HG03432 (cell line): ENCODE measurements at regions not wholly inside any gene's neighbourhood (a gene's known extent, or its start where the extent isn't known, plus 50 kb on each side); places are given as distances from the start of the nearest gene placed in this dataset.
"Not testable (repeated sequence)": the region's sequence is repeated elsewhere in the genome, so short reads cannot be mapped to it uniquely, and the experiment has no call there.

Source experiments
- ATAC-seq: cut with Tn5 transposase; IDR thresholded peaks from one replicate; pipeline ENCODE4 v1.9.1; 2021; ENCODE audit warnings: mild to moderate bottlenecking, moderate library complexity; ENCODE audit not compliant: unreplicated experiment

DNA sequence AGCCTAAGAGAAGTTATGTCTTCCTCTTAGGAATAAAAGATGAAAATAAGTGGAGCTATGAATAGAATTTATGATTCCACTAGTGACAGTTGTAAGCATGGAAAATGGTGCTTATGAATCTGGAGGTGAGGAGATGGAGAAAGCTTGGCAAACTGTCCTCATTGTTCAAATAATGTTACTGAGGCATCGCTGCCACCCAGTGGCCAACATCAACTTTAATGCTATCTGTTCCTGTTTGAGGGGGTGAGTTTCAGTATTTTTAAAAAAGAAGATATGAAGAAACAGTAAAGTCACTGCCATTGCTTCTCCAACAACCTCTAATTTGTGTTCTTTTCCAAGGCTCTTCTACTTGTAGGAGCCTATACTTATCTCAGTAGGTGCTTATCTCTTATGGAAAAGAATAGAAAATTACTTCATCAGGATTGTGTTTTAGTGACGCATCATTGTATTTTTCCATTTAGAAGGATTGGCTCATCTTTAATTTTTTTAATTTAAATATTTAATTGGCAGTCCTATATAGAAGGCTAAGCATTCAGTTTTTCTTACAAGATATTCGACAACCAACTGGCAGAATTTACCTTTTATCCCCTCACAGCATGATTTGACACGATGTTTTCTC lies 260.4 kb upstream of the P2RY1 start:
- peak; percentile 86 for ATAC-seq

DNA sequence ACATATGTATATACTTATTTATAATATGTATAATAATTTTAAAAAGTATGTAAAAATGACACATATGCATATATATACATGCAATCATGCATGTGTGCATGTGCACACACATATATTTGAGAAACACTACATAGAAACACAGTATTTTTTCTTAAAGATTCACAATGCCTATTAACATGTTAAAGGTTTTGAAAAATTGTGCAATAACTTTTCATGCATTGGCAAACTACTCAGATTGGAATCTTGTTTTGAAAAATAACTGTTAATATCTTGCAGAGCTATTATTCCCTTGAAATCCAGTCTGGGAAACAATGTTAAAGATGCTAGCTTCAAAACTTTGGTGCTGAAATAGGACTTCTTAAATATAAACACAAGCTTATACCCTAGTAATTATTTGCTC lies 256.2 kb upstream of the P2RY1 start:
- ATAC-seq, result no peak

DNA sequence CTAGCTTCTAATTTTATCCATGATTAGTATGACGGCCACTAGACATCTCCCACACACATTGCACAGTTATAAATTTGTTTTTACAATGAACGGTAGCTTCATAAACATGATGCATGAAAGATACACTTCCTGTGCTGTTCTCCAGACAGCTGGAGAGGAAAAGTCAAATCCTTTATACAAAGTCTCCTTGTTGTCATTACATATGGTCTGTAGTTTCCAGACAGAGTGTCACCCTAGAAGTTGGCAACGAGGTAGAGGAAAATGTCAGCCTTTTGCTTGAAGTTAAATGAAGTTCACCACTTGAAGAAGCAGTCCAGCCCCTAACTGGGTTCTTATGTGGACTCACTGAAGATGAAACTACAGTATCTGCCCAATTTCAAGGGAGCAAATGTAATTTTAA lies 253.0 kb upstream of the P2RY1 start:
- ATAC-seq, result no peak

DNA sequence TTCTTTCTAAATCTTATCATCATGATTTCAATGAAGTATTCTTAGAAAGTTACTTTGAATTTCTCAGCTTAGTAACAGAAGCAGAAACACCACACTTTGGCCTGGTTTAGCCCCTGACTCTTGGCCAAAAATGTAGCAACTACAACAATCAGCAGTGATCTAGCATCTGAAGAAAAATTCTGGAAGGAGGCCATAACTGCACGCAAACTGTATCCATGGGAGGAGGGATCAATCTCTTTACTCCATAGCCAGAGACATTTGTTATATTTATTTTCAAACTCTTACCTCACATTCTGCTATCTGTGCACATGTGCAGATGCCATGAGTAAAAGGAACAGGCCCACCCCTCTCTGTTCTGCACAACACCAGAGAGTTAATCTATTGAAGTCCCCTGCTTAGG lies 251.0 kb upstream of the P2RY1 start:
- no peak for ATAC-seq

DNA sequence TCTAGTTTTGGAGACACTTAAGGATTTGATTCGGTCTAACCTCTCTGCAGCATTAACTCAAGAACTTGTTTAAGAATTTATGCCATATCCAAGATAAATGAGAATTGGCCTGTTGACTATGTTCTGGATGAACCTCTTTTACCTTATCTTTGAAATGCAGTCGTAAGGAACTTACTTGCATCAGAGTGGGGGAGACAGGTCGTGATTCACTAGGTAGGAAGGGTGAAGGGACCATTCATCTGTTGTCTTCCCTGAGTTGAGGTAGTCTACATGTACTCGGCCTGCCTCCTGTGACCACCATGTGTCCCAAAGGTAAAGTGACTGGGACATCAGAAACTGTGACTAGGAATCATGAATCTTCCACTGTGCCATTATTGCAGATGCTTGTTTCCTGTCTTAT lies 248.0 kb upstream of the P2RY1 start:
- no peak for ATAC-seq

DNA sequence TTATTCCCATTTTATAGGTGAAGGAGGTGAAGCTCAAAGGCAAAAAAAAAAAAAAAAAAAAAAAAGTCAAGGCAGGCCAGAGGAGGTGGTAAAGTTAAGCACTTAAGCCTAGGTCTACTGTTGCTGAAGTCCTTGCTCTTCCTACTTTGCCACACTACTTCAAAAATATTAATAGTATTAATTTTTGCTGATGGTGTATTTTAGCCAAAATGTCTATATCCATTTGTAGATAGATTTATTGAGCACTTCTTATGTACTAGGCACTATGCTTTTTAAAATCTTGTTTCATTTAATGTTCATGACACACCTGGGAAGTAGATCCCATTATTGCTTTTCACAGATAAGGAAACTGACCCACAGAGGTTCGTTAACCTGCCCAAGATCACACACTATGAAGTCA lies 247.1 kb upstream of the P2RY1 start:
- ATAC-seq, result no peak

DNA sequence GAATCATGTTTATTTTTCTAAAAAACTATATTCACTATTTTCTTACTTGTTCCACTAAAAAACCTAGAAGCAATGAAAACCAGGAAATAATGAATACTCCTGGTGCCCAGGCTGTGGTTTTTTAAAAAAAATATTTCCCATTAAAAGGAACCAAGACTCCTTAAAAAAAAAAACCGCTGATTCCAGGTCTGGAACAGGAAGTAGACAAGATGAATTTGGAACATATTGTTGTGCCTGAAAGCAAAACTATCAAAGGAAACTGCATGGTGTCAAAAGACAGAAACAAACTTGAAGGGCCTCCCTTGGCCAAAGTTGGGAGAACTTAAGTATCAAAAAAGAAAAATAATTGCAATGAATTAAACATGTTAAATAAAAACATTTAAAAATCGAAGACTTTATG lies 245.3 kb upstream of the P2RY1 start:
- no peak for ATAC-seq

DNA sequence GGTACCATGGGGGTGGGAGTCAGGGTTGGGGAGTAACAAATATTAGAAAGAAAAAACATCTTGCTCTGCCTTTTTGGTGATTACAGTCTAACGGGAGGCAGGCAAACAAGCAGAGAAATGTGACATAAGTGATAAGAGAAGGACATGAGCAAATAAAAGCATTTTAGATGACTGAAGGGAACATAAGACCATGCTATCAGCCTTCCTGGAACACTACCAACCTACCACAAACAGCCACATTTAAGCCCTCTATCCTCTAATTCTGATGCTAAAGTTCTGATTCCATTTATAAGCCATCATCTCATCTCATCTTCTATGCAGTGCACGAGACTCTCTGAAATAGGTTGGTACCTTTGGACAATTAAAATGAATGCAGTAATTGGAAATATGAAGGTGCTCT lies 243.4 kb upstream of the P2RY1 start:
- no peak for ATAC-seq

DNA sequence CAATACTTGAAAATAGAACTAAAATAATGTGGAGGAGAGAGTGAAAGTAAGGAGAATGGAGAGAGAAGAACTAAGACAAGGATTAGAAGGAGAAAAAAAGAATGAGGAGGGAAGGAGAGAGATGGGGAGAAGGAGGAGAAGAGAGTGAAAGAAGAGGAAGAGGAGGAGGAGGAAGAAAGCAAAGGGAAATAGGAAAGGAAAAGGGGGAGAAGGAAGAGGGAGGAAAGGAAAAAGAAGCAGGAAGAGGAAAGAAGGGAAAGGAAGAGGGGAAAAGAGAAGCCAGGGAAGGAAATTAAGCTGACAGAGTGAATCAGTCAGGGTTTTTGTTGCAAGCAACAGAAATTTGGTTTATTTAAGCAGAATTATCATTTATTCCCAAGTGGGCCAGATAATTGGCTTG lies 241.7 kb upstream of the P2RY1 start:
- ATAC-seq, result no peak

DNA sequence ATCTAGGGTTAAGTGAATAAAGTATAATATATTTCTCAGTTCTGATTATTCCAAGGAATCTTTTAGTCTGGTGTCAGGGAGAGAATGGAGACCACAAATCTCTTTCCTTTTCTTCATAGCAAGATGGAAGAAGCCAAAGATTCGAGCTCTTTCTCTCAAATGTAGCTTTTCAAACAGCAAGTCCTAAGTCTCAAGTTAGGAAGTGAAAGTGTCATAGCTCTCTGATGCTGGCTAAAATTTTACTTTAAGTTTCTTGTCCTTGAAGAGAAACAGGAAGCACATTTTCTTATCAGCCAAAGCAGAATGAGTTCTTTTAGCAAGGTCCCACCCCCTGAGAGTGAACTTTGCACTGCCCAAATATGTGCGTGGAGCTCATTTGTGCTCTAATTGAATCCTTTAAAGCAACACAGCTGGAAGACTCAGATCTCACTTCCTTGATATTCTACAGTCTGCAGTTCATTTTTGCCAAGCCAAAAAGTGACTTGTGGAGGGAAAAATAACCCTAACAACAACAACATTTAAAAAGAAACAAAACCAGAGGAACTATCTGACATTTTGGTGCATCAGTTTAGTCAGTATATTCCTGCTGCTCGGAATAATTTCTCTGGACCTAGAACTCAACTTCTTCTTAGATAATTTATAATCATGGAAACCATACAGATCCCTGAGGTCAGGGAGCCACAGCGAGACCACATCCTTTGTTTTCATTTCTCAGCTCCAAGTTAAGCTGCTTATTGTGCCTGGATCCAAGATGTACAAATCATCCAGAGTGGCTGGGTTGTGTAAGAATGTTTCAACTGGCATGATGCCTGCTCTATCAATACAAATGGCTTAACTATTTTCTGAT lies 238.7 kb upstream of the P2RY1 start:
- ATAC-seq, result peak; percentile 99

DNA sequence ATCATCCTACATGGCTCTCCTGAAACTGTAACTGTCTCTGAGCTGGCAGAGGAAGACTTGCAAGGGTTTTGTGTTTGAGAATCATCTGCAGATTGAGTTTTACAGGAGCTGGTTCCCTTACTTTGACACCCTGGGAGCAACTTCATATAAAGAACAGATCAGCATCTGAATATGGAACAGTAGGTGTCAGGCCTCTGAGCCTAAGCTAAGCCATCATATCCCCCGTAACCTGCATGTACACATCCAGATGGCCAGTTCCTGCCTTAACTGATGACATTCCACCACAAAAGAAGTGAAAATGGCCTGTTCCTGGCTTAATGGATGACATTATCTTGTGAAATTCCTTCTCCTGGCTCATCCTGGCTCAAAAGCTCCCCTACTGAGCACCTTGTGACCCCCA lies 238.1 kb upstream of the P2RY1 start:
- not testable (repeated sequence) for ATAC-seq

DNA sequence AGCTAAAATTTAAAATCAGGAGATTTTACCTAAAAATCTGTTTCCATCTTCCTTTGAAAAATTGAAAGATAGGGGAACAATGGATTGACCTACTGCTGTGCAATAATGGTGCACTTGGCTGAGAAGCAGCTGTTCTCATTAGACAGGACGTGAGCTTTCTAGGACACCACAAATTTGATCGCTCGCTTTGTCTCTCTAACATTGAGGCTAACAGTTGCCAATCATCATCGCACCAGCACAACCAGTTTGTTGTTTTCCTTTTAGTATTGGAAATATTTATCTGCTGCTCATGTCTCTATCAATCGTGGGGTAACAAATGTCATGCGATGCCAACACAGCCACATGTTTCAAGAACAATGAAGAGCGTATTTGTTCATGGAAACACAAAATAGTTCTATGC lies 228.8 kb upstream of the P2RY1 start:
- no peak for ATAC-seq

DNA sequence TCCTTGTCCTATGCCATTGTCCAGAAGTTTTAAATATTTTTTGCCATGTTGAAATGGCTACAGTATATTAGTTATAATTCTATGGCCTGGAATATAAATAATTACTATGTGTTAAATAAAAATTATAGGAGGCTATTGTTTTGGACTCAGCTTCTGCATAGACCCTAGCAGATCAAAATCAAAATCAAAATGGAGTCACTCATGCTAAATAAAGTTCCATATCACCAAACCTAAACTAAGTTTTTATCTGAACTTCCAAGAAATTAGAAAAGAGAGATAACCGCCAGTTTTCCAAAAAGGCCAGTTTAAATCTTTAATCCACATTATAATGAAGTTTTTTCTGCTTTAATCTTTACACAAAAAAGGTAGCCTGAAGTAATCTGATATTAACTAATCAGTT lies 227.8 kb upstream of the P2RY1 start:
- ATAC-seq, result no peak

DNA sequence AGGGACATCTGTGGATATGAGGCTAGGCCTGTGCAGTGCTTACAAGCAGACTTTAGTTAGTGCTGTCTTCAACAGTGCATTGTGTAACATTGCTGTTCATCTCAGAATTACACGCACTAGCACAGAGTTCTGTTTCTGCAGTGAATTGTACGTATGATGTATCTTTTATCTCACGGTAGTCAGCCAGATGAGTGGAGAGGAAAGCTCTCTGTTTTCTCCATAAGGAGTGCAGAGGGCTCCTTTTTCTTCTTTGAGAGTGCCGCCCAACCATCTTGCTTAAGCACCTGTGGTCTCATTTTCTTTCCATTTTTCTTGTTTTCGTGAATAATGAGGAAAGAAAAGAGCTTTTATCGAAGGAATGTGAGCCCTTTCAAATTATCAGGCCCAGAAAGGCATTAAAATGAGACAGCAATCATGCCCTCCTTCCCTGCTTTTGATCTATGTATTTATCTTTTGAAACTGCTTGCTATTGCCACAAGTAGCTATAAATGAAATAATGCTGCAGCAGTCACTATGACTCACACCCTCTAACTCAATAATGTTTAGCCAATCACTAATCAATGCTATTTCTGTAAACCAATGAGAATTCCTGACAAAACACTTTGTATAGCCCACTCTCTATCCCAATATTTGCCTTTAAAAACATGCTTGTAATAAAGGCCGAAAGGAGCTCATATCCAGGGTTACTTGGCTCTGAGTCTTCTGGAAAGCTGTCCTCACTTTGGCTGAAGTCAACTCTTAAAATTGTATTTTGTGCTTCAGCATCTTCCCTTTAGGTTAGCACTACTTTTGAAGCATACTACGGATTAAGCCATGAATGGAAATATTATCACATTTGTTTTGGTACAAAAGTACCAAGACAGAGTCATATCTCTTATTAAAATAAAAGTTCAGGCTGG lies 226.0 kb upstream of the P2RY1 start:
- no peak for ATAC-seq

DNA sequence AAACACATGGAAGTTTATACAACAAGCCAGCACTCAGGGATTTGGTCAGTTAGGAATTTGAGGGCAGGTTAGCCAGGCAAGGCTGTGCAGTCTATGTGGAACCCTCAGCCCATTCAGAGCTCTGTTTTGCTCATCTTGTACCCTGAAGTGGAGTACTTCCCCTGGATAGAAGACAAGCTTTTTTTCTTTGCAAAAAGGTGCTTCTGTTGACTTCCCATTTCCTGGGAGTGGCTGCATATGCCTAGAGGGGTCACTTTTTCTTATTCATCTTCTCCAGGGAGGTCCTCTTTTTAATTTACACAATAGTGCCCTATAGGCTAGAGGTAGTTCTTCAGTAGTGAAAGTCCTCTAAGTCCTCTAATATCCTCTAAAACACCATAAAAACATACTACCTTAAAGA lies 225.0 kb upstream of the P2RY1 start:
- no peak for ATAC-seq

DNA sequence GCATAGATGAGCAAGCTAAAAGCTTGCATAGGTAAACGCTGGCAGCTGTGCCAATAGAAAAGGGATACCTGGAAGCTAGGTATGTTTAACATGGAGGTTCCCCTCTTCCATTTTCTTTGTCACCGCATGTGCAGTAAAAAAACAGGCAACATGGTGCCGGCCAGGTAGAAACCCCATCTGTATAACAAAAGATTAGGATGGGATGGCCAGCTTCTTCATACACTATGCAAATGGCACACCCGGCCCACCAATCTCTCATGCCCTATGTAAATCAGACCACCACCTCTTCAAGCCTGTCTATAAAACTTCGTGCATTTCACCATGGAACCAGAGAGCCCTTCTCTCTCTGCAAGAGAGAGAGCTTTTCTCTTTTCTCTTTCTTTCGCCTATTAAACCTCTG lies 224.3 kb upstream of the P2RY1 start:
- no peak for ATAC-seq

DNA sequence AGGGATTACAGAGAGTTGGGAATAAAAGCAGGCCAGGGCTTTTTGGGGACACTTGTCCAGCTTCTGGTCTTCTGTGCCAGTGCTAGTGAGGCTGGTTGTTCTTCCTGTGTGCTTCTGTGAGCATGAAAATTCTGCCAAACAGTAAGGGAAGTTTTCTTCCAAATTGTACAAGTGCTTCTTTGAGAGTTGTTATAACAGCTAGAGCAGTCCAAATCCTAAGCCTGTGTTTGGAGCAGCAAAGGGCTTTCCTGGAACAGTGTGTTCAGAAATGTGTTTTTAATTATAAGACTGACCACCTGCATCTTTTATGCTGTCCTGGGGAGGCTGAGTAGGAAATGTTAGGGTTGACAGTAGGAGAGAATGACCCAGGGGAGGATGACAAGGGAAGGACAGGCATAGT lies 223.0 kb upstream of the P2RY1 start:
- ATAC-seq, result no peak

DNA sequence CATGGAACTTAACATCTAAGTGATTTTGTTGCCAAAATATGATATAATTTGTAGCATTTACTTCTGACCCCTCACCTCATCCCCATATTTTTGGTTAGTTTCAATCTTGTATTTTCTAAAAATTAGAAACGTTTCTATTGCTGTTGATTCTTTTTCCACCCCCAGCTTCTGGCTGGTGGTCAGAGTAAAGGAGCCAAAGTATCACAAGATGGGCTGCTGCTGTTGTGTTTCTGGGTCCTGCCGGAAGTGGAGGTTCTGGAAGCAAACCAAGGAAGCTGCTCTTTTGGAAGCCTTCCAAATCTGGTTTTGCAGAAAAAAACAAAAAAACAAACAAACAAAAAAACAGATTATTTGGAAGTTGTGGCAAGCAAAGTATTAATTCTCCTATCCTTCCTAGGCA lies 221.1 kb upstream of the P2RY1 start:
- ATAC-seq, result no peak

DNA sequence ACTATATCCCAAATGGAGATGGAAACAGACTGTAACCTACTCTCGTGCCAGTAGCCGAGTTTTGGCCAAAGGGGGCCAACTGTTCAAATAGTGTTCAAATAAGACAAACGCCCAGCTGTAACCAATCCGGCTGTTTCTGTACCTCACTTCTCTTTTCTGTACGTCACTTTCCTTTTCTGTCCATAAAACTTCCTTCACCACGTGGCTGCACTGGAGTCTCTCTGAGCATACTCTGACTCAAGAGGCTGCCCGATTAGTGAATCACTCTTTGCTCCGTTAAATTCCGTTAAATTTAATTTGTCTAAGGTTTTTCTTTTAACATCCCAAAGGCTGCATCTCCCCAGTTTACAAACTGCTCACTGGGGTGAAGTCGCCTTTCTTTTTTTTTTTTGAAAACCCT lies 219.2 kb upstream of the P2RY1 start:
- no peak for ATAC-seq

DNA sequence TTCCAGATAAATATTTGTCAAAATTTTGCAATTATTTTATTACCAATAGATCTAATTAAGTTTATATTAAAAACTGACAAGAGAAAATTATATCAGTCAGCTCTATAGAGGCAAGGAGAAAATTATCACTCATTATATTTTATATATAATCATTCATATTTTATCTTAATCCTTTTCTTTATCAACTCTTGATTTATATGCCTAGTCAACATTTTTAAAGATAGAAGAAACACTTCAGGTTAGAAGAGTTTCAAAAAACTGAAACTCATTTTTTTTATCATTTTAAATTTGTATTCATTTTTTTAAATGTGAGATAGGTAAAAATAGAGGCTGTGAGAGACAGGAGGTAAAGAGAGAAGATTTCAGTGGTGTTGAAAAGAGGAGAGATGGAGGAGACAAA lies 217.3 kb upstream of the P2RY1 start:
- no peak for ATAC-seq

DNA sequence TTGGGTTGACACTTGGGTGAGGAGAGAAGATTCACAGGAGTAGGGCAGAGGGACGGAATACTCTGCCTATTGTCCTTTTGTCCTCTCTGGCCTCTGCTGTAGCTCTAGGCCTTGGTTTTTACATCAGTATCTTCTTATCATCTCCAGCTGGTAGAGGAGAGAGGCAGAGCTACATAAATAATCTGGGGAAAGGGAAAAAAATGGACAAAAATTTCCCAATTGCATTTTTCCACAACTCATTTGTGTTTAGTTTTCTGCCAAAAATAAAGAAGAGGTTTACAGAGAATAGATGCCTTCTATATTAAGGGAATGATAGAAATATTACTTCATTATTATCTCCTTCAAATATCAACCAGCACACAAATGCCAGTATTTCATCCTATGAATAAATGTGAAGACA lies 216.4 kb upstream of the P2RY1 start:
- ATAC-seq, result no peak

DNA sequence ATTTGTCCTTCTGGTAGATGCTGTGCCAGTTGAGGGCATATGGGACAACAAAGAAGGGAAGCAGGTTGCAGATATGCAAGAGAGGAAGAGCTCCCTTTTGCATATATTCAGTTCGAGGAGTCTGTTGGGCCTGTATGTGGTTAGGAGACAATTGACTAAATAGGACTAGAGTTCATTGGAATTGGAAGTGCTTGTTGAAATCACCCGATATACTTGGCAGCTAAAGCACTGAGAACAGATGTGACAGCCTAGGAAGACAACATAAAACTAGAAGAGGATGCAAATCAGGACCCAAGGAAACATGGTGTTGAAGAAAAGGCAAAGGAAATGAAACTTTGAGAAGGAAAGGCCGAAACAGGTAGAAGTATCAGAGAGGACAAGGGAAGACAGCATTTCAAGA lies 215.2 kb upstream of the P2RY1 start:
- ATAC-seq, result no peak
